Chondrocyte (in vitro differentiated cells): ENCODE measurements at regions not wholly inside any gene's neighbourhood (a gene's known extent, or its start where the extent isn't known, plus 50 kb on each side); places are given as distances from the start of the nearest gene placed in this dataset.

Experiments
- DNase-seq: peaks from one replicate; pipeline ENCODE4 v3.0.0; 2021; ENCODE audit warnings: mixed read lengths, low spot score
- H3K27ac Mint-ChIP-seq: one replicate; pipeline ENCODE4 v1.8.0; 2021; ENCODE audit warnings: mild to moderate bottlenecking, moderate library complexity, mixed read lengths; ENCODE audit not compliant: unreplicated experiment
- H3K27me3 Mint-ChIP-seq: 2 replicates; pipeline ENCODE4 v1.8.0; 2021; ENCODE audit warnings: low read depth, mixed read lengths
- H3K36me3 Mint-ChIP-seq: 2 replicates; pipeline ENCODE4 v1.8.0; 2021; ENCODE audit warnings: low read depth, mixed read lengths
- H3K4me1 Mint-ChIP-seq: 2 replicates; pipeline ENCODE4 v1.8.0; 2021; ENCODE audit warnings: low read depth, mild to moderate bottlenecking, mixed read lengths
- H3K4me3 Mint-ChIP-seq: one replicate; pipeline ENCODE4 v1.8.0; 2021; ENCODE audit warnings: mild to moderate bottlenecking, moderate library complexity, mixed read lengths; ENCODE audit not compliant: unreplicated experiment
- H3K9me3 Mint-ChIP-seq: 2 replicates; pipeline ENCODE4 v1.8.0; 2021; ENCODE audit warnings: low read depth, mixed read lengths
- TF ChIP-seq, protein P1 (sequence below): fragments of 200-600 bp; sonication (generic); IDR thresholded peaks from 2 replicates; pipeline ENCODE4 v1.5.0; 2021; ENCODE audit warnings: antibody characterized with exemption, mild to moderate bottlenecking, moderate library complexity

DNA sequence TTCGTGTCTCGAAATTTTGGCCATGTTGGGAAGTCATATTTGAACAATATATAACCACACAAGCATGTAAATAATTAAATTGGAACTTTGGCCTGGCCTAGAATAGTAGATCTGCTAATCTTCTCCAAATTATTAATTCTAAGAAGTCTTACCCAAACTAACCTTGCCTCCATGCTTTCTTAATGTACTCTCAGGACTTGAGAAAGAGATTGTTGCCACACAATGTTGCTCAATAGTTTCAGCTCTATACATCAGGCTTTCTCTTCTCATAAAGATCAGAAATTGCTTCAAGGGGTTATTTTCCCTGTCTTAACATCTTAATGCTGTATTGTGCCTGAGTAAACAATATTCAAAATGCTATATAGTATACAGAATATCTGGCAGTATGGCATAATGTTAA, 202.7 kb upstream of the LRIG1 start:
- Mint-ChIP-seq H3K27ac (no peak overlapping the region), H3K27me3 (no peaks in the 10 kb centered on the region), H3K36me3 (no peaks in the 10 kb centered on the region), H3K9me3 (no peaks in the 10 kb centered on the region), H3K4me1 (peaks cover 12% of the 10 kb centered on the region), H3K4me3 (no peak overlapping the region)
- no peak for DNase-seq
- TF ChIP-seq, protein P1, sequence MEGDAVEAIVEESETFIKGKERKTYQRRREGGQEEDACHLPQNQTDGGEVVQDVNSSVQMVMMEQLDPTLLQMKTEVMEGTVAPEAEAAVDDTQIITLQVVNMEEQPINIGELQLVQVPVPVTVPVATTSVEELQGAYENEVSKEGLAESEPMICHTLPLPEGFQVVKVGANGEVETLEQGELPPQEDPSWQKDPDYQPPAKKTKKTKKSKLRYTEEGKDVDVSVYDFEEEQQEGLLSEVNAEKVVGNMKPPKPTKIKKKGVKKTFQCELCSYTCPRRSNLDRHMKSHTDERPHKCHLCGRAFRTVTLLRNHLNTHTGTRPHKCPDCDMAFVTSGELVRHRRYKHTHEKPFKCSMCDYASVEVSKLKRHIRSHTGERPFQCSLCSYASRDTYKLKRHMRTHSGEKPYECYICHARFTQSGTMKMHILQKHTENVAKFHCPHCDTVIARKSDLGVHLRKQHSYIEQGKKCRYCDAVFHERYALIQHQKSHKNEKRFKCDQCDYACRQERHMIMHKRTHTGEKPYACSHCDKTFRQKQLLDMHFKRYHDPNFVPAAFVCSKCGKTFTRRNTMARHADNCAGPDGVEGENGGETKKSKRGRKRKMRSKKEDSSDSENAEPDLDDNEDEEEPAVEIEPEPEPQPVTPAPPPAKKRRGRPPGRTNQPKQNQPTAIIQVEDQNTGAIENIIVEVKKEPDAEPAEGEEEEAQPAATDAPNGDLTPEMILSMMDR: no peak

GRCh38 chr3:66705076-66705475, 204.3 kb upstream of the LRIG1 start:
- Mint-ChIP-seq H3K4me3 (no peak overlapping the region), H3K9me3 (no peaks in the 10 kb centered on the region), H3K27ac (no peak overlapping the region), H3K27me3 (no peaks in the 10 kb centered on the region), H3K36me3 (no peaks in the 10 kb centered on the region), H3K4me1 (peaks cover 12% of the 10 kb centered on the region)
- TF ChIP-seq, protein P1: no peak
- DNase-seq: no peak

- Mint-ChIP-seq H3K4me1 (peaks cover 12% of the 10 kb centered on the region), H3K27ac (no peak overlapping the region), H3K27me3 (no peaks in the 10 kb centered on the region), H3K9me3 (no peaks in the 10 kb centered on the region), H3K4me3 (no peak overlapping the region), H3K36me3 (no peaks in the 10 kb centered on the region)
- DNase-seq: no peak
- TF ChIP-seq, protein P1: no peak
Observed at GRCh38 chr3:66706890-66707289, 206.1 kb upstream of the LRIG1 start.

DNA sequence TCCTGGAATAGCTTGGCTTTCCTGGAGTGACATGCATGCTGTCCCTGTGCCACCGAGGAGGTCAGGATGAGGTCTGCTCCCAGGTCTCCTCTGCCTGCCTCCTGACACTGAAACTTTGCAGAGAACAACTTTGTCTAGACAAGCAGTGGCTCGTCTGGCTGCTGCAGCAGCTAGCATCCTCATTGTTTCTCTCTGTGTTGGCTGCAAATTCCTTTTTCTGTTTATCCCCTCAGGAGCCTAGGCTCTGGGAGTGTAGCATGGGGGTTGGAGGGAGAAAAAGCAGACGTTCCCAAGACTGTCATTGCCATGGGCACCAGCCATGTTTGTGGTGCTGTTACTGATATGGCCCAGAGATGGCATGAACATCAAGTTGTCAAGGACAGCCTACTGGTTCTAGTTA, 208.7 kb upstream of the LRIG1 start:
- Mint-ChIP-seq H3K4me3 (no peak overlapping the region), H3K36me3 (no peaks in the 10 kb centered on the region), H3K4me1 (peaks cover 12% of the 10 kb centered on the region), H3K27me3 (no peaks in the 10 kb centered on the region), H3K27ac (no peak overlapping the region), H3K9me3 (no peaks in the 10 kb centered on the region)
- TF ChIP-seq, protein P1: no peak
- DNase-seq: no peak

DNA sequence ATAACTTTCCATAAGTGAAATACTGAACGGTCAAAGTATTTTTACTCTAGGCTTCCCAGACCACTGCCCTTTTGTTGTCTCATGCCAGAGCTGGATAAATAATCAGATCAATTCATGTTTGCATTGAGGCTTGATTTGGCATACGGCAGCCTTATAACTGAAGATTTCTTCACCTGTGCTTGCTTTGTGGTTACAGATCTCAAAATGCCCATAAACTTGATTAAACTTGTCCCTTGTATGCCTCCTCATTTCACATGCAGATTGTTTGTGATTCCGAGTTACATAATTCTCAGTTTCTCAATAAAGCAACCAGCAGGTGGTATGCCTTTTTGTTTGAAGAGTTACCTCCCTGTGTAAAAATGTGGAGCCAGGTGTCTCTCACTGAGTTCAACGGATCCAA, 211.4 kb upstream of the LRIG1 start:
- TF ChIP-seq, protein P1: no peak
- peaks cover 4% of the 10 kb centered on the region for H3K9me3 Mint-ChIP-seq
- H3K27ac Mint-ChIP-seq: no peak overlapping the region
- H3K36me3 Mint-ChIP-seq: no peaks in the 10 kb centered on the region
- DNase-seq: no peak
- H3K4me3 Mint-ChIP-seq: no peak overlapping the region
- H3K4me1 Mint-ChIP-seq: peaks cover under 1% of the 10 kb centered on the region
- no peaks in the 10 kb centered on the region for H3K27me3 Mint-ChIP-seq
